CD4-positive, CD25-positive, alpha-beta regulatory T cell (primary cell): ENCODE measurements at regions not wholly inside any gene's neighbourhood (a gene's known extent, or its start where the extent isn't known, plus 50 kb on each side); places are given as distances from the start of the nearest gene placed in this dataset.

Experiments used
- ATAC-seq, 2 donors: fragments of 150-1000 bp; cut with Tn5 transposase; one replicate each; pipeline ENCODE4 v1.10.0; 2021; ENCODE audit warnings: low read depth in 2 of 2, moderate number of reproducible peaks in 2 of 2, moderate library complexity in 1 of 2
- DNase-seq, 3 donors: peaks; one replicate each; pipeline versions ENCODE4 v3.0.0 to v3.0.0-alpha.2; 2012 to 2022; ENCODE audit warnings: mixed read lengths in 1 of 3
- H3K27ac ChIP-seq: one replicate; pipeline ENCODE4 v1.7.0; 2013; ENCODE audit warnings: mild to moderate bottlenecking, low read length; ENCODE audit not compliant: insufficient read depth, poor library complexity, severe bottlenecking
- H3K27me3 ChIP-seq: one replicate; pipeline ENCODE4 v1.7.0; 2013; ENCODE audit warnings: low read length; ENCODE audit not compliant: control insufficient read depth, insufficient read depth
- H3K36me3 ChIP-seq: one replicate; pipeline ENCODE4 v1.7.0; 2013; ENCODE audit warnings: mild to moderate bottlenecking, low read length, moderate library complexity; ENCODE audit not compliant: control insufficient read depth, insufficient read depth
- H3K4me1 ChIP-seq: 2 replicates; pipeline ENCODE4 v1.7.0; 2013; ENCODE audit warnings: mild to moderate bottlenecking, low read length; ENCODE audit not compliant: insufficient read depth, control insufficient read depth, poor library complexity, severe bottlenecking
- H3K4me3 ChIP-seq: one replicate; pipeline ENCODE4 v1.7.0; 2013; ENCODE audit warnings: low read depth, mild to moderate bottlenecking, low read length, moderate library complexity
- H3K9me3 ChIP-seq, 2 experiments: 1 replicate in 1 of 2; 2 replicates in 1 of 2; pipeline ENCODE4 v1.7.0; 2013; ENCODE audit warnings: low read length in 2 of 2, mild to moderate bottlenecking in 1 of 2, moderate library complexity in 1 of 2; ENCODE audit not compliant: control insufficient read depth in 2 of 2
- H3K27ac Mint-ChIP-seq, 3 donors: one replicate each; pipeline ENCODE4 v1.8.0; 2020 to 2022; ENCODE audit warnings: mild to moderate bottlenecking in 3 of 3, mixed read lengths in 3 of 3, moderate library complexity in 2 of 3
- H3K27me3 Mint-ChIP-seq: one replicate; pipeline ENCODE4 v1.8.0; 2022; ENCODE audit warnings: mild to moderate bottlenecking, mixed read lengths
- H3K36me3 Mint-ChIP-seq: one replicate; pipeline ENCODE4 v1.8.0; 2020; ENCODE audit warnings: mixed read lengths
- H3K4me1 Mint-ChIP-seq, 4 donors: one replicate each; pipeline ENCODE4 v1.8.0; 2020 to 2022; ENCODE audit warnings: mixed read lengths in 4 of 4, mild to moderate bottlenecking in 1 of 4
- H3K4me3 Mint-ChIP-seq, 4 donors: one replicate each; pipeline ENCODE4 v1.8.0; 2020 to 2022; ENCODE audit warnings: mild to moderate bottlenecking in 4 of 4, mixed read lengths in 4 of 4, moderate library complexity in 3 of 4
- H3K9me3 Mint-ChIP-seq, 7 donors: one replicate each; pipeline ENCODE4 v1.8.0; 2020 to 2022; ENCODE audit warnings: mixed read lengths in 7 of 7, mild to moderate bottlenecking in 3 of 7, moderate library complexity in 2 of 7

DNA sequence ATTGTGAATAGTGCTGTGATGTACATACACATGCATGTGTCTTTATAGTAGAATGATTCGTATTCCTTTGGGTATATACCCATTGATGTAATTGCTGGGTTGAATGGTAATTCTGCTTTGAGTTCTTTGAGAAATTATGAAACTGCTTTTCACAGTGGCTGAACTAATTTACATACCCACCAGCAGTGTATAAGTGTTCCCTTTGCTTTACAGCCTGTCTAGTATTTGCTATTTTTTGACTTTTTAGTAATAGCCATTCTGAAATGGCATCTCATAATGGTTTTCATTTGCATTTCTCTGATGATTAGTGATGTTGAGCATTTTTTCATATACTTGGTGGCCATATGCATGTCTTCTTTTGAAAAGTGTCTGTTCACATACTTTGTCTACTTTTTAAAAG lies 54.5 kb upstream of the FAM78B start:
- Histone ChIP-seq H3K4me1 (no peaks in the 10 kb centered on the region), H3K4me3 (no peak overlapping the region), H3K36me3 (no peaks in the 10 kb centered on the region), H3K9me3 (peaks cover 5 to 6% of the 10 kb centered on the region in 2 experiments), H3K27ac (no peak overlapping the region), H3K27me3 (no peaks in the 10 kb centered on the region)
- Mint-ChIP-seq H3K27ac (no peak overlapping the region), H3K4me1 (no peaks in the 10 kb centered on the region), H3K36me3 (no peaks in the 10 kb centered on the region), H3K27me3 (no peaks in the 10 kb centered on the region), H3K9me3 (peaks cover 8 to 43% (median 14%) of the 10 kb centered on the region in 7 donors), H3K4me3 (no peak overlapping the region)
- ATAC-seq, result no peak
- no peak for DNase-seq

DNA sequence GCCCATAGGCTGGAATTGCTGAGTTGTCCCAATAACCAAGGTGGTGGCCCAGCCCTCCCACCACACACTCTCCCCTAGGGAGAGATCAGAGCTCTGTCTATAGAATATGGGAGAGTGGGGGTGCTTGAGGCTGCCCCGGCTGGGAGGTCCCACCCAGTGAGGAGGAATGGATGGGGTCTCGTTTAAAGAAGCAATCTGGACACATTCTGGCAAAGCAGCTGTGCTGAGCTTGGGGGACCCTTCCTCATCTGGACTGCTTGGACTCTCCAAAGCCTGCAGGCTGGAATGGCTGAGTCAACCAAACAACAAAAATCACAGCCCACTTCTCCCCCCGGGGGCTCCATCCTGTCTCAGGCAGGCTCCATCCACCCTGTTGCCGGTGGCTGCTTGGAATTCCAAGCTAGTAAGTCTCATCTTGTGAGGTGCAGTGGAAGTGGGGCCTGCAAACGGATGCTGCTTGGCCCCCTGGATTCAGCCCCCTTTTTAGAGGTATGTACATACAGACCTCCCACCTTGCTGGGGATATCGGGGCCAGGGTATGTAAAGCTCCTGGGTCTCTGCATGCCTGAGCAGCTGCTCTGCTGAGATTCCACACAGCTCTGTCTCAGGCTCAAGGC lies 67.1 kb upstream of the FAM78B start:
- no peak for ATAC-seq
- no peaks in the 10 kb centered on the region for H3K36me3 Mint-ChIP-seq

DNA sequence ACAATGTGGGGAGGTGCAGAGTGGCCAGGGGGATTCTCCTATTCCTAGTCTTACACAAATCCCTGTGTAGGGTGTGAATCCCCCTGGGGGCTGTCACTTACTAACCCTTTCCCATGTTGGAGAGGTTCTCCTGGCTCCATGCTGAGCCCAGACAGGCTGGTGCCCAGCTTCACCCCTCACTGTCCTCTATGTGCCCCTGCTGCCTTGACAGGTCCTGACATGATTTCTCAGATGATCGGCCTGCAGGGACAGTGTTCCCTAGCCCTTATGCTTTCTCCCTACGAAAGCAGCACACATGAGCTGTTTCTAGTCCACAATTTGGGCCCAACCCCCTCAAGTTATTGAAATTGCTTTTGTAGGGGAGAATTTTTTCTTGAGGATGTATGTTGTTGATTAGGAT lies 68.9 kb upstream of the FAM78B start:
- Mint-ChIP-seq H3K4me1 (no peaks in the 10 kb centered on the region), H3K27me3 (no peaks in the 10 kb centered on the region), H3K36me3 (no peaks in the 10 kb centered on the region), H3K27ac (no peak overlapping the region), H3K4me3 (no peak overlapping the region), H3K9me3 (peaks cover 0 to 14% (median 4%) of the 10 kb centered on the region in 7 donors)
- Histone ChIP-seq H3K27ac (no peak overlapping the region), H3K4me1 (no peaks in the 10 kb centered on the region), H3K36me3 (no peaks in the 10 kb centered on the region), H3K4me3 (no peak overlapping the region), H3K9me3 (no peaks in the 10 kb centered on the region), H3K27me3 (no peaks in the 10 kb centered on the region)
- no peak for DNase-seq
- ATAC-seq, result no peak

More for the DNA sequence above, 67.1 kb upstream of the FAM78B start:
- Mint-ChIP-seq H3K27ac (no peak overlapping the region), H3K4me3 (no peak overlapping the region), H3K27me3 (no peaks in the 10 kb centered on the region), H3K9me3 (peaks cover 2 to 16% (median 6%) of the 10 kb centered on the region in 7 donors), H3K4me1 (no peaks in the 10 kb centered on the region)
- no peaks in the 10 kb centered on the region for H3K9me3 ChIP-seq
- H3K27me3 ChIP-seq, result no peaks in the 10 kb centered on the region
- no peak for DNase-seq
- no peak overlapping the region for H3K4me3 ChIP-seq
- H3K36me3 ChIP-seq, result no peaks in the 10 kb centered on the region
- H3K4me1 ChIP-seq, result no peaks in the 10 kb centered on the region
- H3K27ac ChIP-seq, result no peak overlapping the region

DNA sequence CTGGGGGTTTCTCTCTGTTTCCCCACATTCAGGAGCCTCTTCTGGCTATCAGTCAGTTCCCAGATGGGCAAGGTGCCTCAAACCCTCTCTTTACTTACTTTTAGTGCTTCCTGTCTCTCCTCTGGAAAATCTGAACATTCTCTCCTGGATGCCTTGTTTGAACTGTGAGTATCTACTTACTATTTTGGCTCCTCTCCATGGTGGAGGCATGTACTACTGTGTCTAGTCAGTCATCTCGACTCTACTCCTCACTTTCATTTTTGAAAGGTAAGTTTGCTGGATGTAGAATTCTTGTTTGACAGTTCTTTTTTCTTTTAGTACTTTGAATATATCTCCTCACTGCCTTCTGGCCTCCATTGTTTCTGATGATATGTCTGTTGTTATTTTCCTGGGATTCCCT lies 70.9 kb upstream of the FAM78B start:
- no peaks in the 10 kb centered on the region for H3K36me3 Mint-ChIP-seq
- no peak for DNase-seq
- Histone ChIP-seq H3K9me3 (no peaks in the 10 kb centered on the region), H3K36me3 (no peaks in the 10 kb centered on the region), H3K4me1 (no peaks in the 10 kb centered on the region), H3K27ac (no peak overlapping the region), H3K27me3 (no peaks in the 10 kb centered on the region), H3K4me3 (no peak overlapping the region)
- no peak for ATAC-seq
- no peaks in the 10 kb centered on the region for H3K27me3 Mint-ChIP-seq
- peaks cover 0 to 6% (median 2%) of the 10 kb centered on the region in 7 donors for H3K9me3 Mint-ChIP-seq
- no peak overlapping the region for H3K4me3 Mint-ChIP-seq
- no peaks in the 10 kb centered on the region for H3K4me1 Mint-ChIP-seq
- H3K27ac Mint-ChIP-seq, result no peak overlapping the region

DNA sequence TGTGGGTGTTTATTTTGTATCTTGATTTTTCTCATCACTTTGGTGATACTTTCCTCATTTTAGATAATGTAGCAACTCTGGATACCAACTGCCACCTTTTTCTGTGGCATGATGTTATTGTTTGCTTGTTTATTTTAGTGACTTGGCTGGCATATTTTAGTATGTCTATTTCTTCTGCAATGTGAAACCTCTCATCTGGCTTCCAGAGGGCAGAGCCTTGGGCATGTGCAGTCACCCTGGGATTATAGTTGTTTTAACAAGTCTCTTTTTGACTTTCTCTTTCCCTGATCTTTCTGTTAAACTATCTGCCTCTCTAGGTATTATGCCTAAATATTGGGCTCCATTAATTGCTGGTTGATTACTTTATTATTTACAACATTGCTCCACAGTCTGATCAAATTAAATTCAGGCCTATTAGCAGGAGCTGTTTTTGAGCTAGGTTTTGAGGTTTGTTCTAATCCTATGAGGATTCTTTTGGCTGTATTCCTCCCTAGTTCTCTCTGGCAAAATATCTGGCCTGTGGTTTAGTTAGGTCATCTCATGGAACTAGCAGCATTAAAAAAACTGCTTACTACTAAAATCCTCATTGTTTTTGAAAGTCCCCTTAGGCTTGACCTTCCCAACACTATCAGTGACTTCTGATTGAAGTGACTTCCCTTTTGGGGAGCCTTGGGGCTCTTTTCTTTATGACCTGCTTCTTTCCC lies 86.4 kb upstream of the FAM78B start:
- Histone ChIP-seq H3K36me3 (no peaks in the 10 kb centered on the region), H3K27me3 (no peaks in the 10 kb centered on the region), H3K4me1 (no peaks in the 10 kb centered on the region), H3K9me3 (peaks cover 0 to 6% of the 10 kb centered on the region in 2 experiments), H3K27ac (no peak overlapping the region), H3K4me3 (no peak overlapping the region)
- ATAC-seq (no peak), DNase-seq (no peak)
- Mint-ChIP-seq H3K27me3 (no peaks in the 10 kb centered on the region), H3K9me3 (peaks cover 0 to 23% (median 7%) of the 10 kb centered on the region in 7 donors), H3K4me1 (no peaks in the 10 kb centered on the region), H3K27ac (no peak overlapping the region), H3K36me3 (no peaks in the 10 kb centered on the region), H3K4me3 (no peak overlapping the region)

DNA sequence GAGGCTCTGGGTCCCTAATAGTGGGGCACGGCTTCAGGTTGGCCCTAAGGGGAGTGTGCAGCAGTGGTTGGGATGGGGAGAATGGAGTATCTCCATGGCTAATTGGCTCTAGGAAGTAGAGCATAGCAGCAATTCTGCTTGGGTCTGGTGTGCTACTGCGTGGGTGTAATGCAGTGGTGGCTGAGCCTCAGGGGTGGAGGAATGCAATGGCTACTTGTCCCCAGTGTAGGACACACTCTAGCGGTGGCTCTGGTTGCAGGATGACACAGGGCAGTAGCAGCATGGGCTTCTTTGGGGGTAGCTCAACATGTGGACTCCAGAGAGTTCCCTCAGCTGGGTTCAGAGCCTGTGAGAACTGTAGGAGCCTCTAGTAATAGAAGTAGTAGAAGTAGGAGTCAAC lies 91.2 kb upstream of the FAM78B start:
- Mint-ChIP-seq H3K36me3 (no peaks in the 10 kb centered on the region), H3K4me3 (no peak overlapping the region), H3K27me3 (no peaks in the 10 kb centered on the region), H3K27ac (no peak overlapping the region), H3K9me3 (peaks cover 0 to 13% (median 5%) of the 10 kb centered on the region in 7 donors), H3K4me1 (no peaks in the 10 kb centered on the region)
- no peaks in the 10 kb centered on the region for H3K4me1 ChIP-seq
- H3K27me3 ChIP-seq, result no peaks in the 10 kb centered on the region
- no peak overlapping the region for H3K4me3 ChIP-seq
- no peak overlapping the region for H3K27ac ChIP-seq
- H3K9me3 ChIP-seq, result peaks cover 0 to 6% of the 10 kb centered on the region in 2 experiments
- DNase-seq (no peak), ATAC-seq (no peak)
- no peaks in the 10 kb centered on the region for H3K36me3 ChIP-seq

DNA sequence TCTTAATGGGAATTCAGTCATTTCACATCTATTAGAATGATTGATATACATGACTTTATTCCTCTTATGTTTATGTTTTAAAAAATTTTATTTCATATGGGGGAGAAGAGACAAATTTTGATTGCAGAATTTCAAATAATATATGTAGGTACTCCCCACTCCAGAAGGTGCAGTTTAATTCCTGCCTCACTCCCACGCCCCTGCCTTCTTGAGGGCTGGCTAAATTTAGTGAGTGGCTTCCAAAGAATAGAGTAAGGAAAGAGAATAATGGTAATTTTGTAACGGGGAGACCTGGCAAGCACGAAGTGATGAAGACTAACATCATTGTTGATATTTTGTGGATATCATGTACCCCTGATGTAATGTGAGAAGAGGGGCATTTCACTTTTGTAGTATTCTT lies 94.7 kb upstream of the FAM78B start:
- Histone ChIP-seq H3K4me3 (no peak overlapping the region), H3K27ac (no peak overlapping the region), H3K36me3 (no peaks in the 10 kb centered on the region), H3K4me1 (no peaks in the 10 kb centered on the region), H3K9me3 (peaks cover 0 to 3% of the 10 kb centered on the region in 2 experiments), H3K27me3 (no peaks in the 10 kb centered on the region)
- Mint-ChIP-seq H3K4me1 (no peaks in the 10 kb centered on the region), H3K36me3 (no peaks in the 10 kb centered on the region), H3K9me3 (peaks cover 0 to 5% (median 0%) of the 10 kb centered on the region in 7 donors), H3K27ac (no peak overlapping the region), H3K4me3 (no peak overlapping the region), H3K27me3 (no peaks in the 10 kb centered on the region)
- DNase-seq (no peak), ATAC-seq (no peak)
